ENCODE measurements at regions not wholly inside any gene's neighbourhood (a gene's known extent, or its start where the extent isn't known, plus 50 kb on each side); places are given as distances from the start of the nearest gene placed in this dataset.

DNA sequence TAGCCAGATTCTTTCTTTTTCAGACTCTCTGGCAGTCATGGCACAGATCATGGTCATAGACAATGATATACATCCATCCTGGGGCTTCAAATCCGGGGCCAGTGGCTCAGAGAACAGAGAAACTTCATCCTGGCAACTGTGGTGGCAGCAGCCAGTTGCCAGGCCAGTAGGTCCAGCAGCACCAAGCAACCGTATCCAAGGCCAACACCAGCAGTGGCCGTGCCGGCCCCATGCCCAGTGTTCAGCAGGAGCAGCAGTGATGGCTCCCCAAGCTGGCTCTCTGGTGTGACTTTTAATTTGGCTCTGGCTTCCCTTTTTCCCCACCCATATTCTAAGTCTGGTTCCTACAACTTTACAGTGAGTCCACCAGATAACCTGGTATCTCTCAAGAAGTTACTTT is 300.5 kb downstream of the DEPDC1B start:
- Histone ChIP-seq H3K9me3 (ENCODE audit: low read length) (no peaks in the 10 kb centered on the region), H3K27me3 (ENCODE audit: insufficient read depth, low read length) (no peaks in the 10 kb centered on the region), H2AFZ (ENCODE audit: low read depth, low read length) (no peak overlapping the region), H3K4me1 (ENCODE audit: insufficient read depth, low read length) (no peaks in the 10 kb centered on the region), H3K4me3 (ENCODE audit: low read length) (no peak overlapping the region), H3K36me3 (ENCODE audit: insufficient read depth, low read length) (no peaks in the 10 kb centered on the region)

DNA sequence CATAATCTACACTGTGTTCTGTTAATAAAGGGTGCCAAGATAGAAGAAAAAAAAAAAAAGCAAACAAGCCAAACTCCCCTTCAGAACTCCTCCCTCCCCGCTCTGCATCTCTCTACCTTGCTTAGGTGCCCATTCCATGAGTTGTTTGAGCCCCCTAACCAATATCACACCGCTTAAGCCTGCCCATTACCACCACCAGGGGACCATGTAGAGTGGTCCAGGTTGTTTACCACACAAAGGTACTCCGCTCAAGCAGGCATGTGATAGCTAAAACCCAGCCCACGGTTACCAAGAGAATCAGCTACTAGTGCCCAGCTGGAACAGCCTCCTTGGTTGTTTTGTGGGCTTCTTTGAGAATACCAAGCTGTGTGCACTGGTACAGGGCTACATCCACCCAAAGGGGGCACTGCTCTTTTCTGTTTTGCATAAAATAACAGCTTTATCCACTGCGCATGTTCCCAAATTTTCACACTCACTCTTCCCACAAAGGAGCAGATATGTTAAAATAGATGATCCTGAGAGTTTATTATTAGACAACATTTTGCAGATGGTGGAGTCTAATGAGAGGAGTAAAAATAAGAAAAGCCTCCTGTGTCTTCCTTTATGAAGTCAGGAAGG is 304.1 kb downstream of the DEPDC1B start:
- H3K4me3 ChIP-seq (ENCODE audit: low read length) = no peak overlapping the region
- H3K9me3 ChIP-seq (ENCODE audit: low read length) = no peaks in the 10 kb centered on the region
- H3K27me3 ChIP-seq (ENCODE audit: insufficient read depth, low read length) = no peaks in the 10 kb centered on the region
- no peak overlapping the region for H2AFZ ChIP-seq (ENCODE audit: low read depth, low read length)
- no peaks in the 10 kb centered on the region for H3K36me3 ChIP-seq (ENCODE audit: insufficient read depth, low read length)
- no peaks in the 10 kb centered on the region for H3K4me1 ChIP-seq (ENCODE audit: insufficient read depth, low read length)

DNA sequence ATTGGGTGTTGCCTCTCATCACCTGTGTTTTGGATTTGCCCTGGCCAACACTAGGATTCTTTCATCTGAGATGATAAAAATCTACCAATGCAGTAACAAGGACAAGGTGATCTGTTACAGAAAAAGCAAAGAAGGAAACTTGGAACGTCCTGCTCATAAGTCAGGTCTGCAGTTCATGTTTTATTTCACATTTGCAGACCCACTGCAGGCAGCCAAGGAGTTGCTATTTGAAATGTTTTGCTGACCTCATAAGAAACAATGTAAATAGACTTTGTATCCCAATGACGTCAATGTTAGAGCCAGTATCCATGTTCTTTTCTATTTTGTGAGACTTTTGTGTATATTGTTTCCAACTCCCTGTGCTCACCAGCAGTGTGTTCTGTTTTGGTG is 312.9 kb downstream of the DEPDC1B start:
- Histone ChIP-seq H3K4me3 (ENCODE audit: low read length) (no peak overlapping the region), H2AFZ (ENCODE audit: low read depth, low read length) (no peak overlapping the region), H3K9me3 (ENCODE audit: low read length) (no peaks in the 10 kb centered on the region), H3K27me3 (ENCODE audit: insufficient read depth, low read length) (no peaks in the 10 kb centered on the region), H3K36me3 (ENCODE audit: insufficient read depth, low read length) (no peaks in the 10 kb centered on the region), H3K4me1 (ENCODE audit: insufficient read depth, low read length) (peaks cover 8% of the 10 kb centered on the region)

DNA sequence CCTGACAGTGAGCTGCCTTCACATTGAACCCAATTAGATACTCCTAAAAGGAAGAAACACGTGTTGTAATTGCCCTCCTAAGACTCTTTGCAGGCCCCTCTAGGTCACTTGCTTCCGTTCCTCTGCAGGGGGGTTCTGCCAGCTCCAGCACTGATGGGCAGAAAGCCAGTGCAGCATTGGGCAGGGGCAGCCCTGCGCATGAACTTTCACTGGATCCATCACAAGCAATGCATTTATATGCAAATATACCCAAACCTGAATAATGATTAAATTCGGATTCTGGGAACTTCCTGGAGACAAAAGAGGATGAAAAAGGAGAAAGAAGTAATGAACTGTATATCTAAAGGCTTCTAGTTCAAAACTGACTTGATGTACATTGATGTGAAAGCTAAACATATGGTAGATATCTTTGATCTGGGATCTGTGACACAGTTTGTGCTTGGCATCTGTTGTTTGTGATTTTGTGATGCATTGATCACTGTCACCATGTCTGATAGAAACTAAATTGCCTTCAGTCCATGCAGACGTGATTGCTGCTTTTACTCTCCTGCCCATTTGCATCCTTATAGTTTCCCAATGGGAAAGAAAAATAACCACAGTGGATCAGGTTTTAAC is 313.4 kb downstream of the DEPDC1B start:
- no peak overlapping the region for H2AFZ ChIP-seq (ENCODE audit: low read depth, low read length)
- no peak overlapping the region for H3K4me3 ChIP-seq (ENCODE audit: low read length)
- H3K9me3 ChIP-seq (ENCODE audit: low read length) = no peaks in the 10 kb centered on the region
- H3K4me1 ChIP-seq (ENCODE audit: insufficient read depth, low read length) = peaks cover 8% of the 10 kb centered on the region
- H3K27me3 ChIP-seq (ENCODE audit: insufficient read depth, low read length) = no peaks in the 10 kb centered on the region
- no peaks in the 10 kb centered on the region for H3K36me3 ChIP-seq (ENCODE audit: insufficient read depth, low read length)

DNA sequence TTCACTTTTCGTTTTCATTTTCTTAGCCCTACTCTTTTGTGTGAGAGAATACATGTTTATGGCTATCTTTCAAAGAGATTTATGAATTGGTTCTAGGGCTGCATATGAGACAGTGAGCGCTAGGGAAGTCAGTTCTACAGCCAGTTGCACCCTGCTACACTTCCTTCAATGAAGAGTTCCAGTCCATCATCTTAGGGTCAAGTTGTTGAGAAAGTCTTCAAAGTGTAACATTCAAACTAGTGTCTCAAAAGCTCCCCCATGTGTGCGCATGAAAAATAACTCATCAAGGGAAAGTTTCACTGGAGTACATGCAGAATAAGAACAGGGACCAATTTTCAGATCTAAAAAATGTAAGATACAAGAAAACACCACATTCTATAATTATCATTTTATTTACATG is 317.2 kb downstream of the DEPDC1B start:
- H2AFZ ChIP-seq (ENCODE audit: low read depth, low read length) = no peak overlapping the region
- H3K27me3 ChIP-seq (ENCODE audit: insufficient read depth, low read length) = no peaks in the 10 kb centered on the region
- H3K36me3 ChIP-seq (ENCODE audit: insufficient read depth, low read length) = no peaks in the 10 kb centered on the region
- peaks cover 8% of the 10 kb centered on the region for H3K4me1 ChIP-seq (ENCODE audit: insufficient read depth, low read length)
- no peaks in the 10 kb centered on the region for H3K9me3 ChIP-seq (ENCODE audit: low read length)
- no peak overlapping the region for H3K4me3 ChIP-seq (ENCODE audit: low read length)

DNA sequence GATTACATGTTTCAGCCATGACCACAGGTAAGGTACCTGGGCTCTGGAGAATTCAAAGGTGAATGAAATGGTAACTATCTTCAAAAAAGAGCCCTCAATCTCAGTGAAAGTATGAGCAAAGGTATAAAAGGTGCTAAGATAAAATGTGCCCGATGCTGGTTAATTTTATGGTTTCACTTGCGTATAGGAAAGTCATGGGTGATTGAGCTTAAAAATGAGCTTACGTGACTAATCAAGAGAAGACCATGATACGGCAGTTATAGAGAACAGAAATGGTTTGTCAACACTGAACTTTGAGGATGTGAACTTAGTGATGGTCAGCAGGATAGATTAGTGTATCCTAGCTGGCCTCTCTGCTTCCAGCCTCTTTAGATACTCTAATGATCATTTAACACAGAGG is 320.1 kb downstream of the DEPDC1B start:
- no peaks in the 10 kb centered on the region for H3K4me1 ChIP-seq (ENCODE audit: insufficient read depth, low read length)

DNA sequence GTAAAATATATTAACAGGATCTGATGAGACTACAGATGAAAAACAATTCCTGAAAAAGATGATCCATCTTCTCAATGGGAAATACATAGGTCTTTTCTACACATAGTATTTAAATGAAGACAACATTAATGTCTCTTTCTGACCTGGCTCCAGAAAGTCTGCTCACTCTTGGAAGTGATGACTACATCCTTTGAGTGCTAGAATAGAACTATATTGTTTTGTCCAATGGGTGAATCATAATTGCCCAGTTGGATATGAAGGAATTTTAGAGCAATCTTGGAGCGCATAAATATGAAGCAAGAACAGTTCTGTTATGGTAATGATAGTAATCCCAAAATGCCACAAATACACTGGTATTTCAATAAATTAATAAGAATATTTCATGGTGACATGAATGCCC is 322.1 kb downstream of the DEPDC1B start:
- Histone ChIP-seq H3K9me3 (ENCODE audit: low read length) (no peaks in the 10 kb centered on the region), H3K27me3 (ENCODE audit: insufficient read depth, low read length) (no peaks in the 10 kb centered on the region), H3K36me3 (ENCODE audit: insufficient read depth, low read length) (no peaks in the 10 kb centered on the region), H2AFZ (ENCODE audit: low read depth, low read length) (no peak overlapping the region), H3K4me1 (ENCODE audit: insufficient read depth, low read length) (no peaks in the 10 kb centered on the region), H3K4me3 (ENCODE audit: low read length) (no peak overlapping the region)

More for the DNA sequence above, 320.1 kb downstream of the DEPDC1B start:
- no peak overlapping the region for H3K4me3 ChIP-seq (ENCODE audit: low read length)
- H3K36me3 ChIP-seq (ENCODE audit: insufficient read depth, low read length) = no peaks in the 10 kb centered on the region
- H3K27me3 ChIP-seq (ENCODE audit: insufficient read depth, low read length) = no peaks in the 10 kb centered on the region
- H2AFZ ChIP-seq (ENCODE audit: low read depth, low read length) = no peak overlapping the region
- no peaks in the 10 kb centered on the region for H3K9me3 ChIP-seq (ENCODE audit: low read length)

DNA sequence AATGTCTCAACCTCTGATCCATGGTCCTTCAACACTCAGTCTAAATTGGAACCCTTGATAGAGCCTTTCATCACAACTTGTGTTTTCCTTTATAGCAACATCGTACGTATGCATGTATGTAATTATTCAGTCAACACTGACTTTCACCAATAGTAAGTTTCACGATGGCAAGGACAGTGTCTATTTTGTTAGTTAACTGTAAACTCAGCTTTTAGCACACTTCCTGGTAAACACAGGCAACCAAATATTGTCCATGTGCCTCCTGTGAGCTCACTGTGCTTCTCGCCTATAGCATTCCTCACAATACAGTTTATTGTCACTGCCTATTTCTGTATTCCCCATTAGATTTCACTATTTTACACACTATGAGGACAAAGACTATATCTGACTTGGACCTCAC is 323.1 kb downstream of the DEPDC1B start:
- Histone ChIP-seq H3K4me3 (ENCODE audit: low read length) (no peak overlapping the region), H3K9me3 (ENCODE audit: low read length) (no peaks in the 10 kb centered on the region), H2AFZ (ENCODE audit: low read depth, low read length) (no peak overlapping the region), H3K4me1 (ENCODE audit: insufficient read depth, low read length) (no peaks in the 10 kb centered on the region), H3K36me3 (ENCODE audit: insufficient read depth, low read length) (no peaks in the 10 kb centered on the region), H3K27me3 (ENCODE audit: insufficient read depth, low read length) (no peaks in the 10 kb centered on the region)

DNA sequence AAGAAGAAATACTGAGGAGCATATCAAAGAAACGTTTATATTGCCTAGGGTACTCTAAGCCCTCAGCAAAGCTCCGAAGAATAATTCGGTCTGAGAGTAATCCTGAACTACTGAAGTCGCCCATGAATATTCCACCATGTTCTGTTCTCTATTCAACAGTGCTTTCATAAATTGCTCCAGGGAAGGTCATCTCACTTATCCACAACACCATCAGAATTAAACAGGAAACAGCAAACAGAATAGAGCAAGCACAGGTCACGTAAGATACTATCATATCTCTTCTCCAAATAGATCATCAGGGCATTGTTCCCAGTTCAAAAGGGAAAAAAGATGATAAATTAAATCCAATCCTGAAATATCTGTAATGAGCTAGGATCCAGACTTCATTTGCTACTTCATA is 325.6 kb downstream of the DEPDC1B start:
- H3K9me3 ChIP-seq (ENCODE audit: low read length) = no peaks in the 10 kb centered on the region
- no peaks in the 10 kb centered on the region for H3K36me3 ChIP-seq (ENCODE audit: insufficient read depth, low read length)
- H3K4me3 ChIP-seq (ENCODE audit: low read length) = no peak overlapping the region
- H3K27me3 ChIP-seq (ENCODE audit: insufficient read depth, low read length) = no peaks in the 10 kb centered on the region
- H3K4me1 ChIP-seq (ENCODE audit: insufficient read depth, low read length) = no peaks in the 10 kb centered on the region
- H2AFZ ChIP-seq (ENCODE audit: low read depth, low read length) = no peak overlapping the region

DNA sequence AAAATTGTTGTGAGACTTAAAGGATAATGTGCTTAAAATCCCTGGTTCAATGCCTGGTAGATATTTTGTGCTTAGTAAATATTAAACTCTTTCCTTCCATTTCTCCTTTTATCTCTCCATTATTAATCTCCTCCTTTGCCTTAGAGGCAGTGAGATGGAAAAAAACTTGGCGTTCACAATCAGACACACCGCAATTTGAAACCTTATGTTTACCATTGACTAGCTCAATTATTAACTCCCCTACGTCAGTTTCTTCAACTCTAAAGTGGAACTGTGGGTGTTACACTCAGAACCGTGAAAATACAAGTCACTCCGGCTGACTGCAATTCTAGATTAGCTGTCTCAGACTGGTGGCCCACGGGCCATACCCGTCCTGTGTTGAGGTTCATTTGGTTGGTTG is 327.2 kb downstream of the DEPDC1B start:
- Histone ChIP-seq H3K27me3 (ENCODE audit: insufficient read depth, low read length) (no peaks in the 10 kb centered on the region), H2AFZ (ENCODE audit: low read depth, low read length) (no peak overlapping the region), H3K4me3 (ENCODE audit: low read length) (no peak overlapping the region), H3K36me3 (ENCODE audit: insufficient read depth, low read length) (no peaks in the 10 kb centered on the region), H3K9me3 (ENCODE audit: low read length) (no peaks in the 10 kb centered on the region), H3K4me1 (ENCODE audit: insufficient read depth, low read length) (no peaks in the 10 kb centered on the region)

DNA sequence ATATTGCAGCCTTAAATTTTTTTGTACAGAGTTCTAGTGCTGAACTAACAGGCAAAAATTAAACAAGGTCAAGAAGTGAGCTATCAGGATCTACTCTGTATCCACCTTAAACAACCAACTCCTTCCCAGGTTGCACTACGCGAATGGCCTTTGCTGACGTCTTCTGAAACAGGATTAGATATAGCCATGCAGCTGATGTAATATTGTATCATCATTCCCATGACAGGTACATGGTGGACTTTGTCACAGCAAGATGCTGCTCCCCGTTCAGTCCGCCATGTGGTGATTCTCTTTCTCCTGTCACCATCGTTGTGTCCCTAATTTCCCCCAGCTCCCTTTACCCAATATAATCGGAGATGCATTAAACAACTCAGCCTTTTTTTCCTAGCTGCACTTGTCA is 328.9 kb downstream of the DEPDC1B start:
- H3K27me3 ChIP-seq (ENCODE audit: insufficient read depth, low read length) = no peaks in the 10 kb centered on the region
- H2AFZ ChIP-seq (ENCODE audit: low read depth, low read length) = no peak overlapping the region
- H3K4me3 ChIP-seq (ENCODE audit: low read length) = no peak overlapping the region
- no peaks in the 10 kb centered on the region for H3K36me3 ChIP-seq (ENCODE audit: insufficient read depth, low read length)
- H3K9me3 ChIP-seq (ENCODE audit: low read length) = no peaks in the 10 kb centered on the region
- H3K4me1 ChIP-seq (ENCODE audit: insufficient read depth, low read length) = no peaks in the 10 kb centered on the region

DNA sequence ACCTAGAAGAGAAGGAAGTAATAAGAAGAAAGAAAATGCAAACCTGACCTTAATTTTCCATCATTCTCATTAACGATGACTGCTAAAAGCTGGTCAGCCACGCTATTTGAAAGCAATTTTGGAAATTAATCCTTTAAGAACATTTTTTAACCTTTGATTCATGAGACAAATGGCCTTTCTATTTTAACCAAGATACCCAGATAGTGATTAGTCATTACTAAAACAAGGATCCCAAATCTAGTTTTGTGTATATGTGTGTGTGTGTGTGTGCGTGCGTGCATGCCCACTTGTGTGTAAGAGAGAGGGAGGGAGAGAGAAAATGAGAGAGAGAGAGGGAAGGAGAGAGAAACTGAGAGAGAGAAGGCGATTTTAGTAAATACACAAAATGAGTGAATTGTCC is 329.5 kb downstream of the DEPDC1B start:
- Histone ChIP-seq H3K9me3 (ENCODE audit: low read length) (no peaks in the 10 kb centered on the region), H3K27me3 (ENCODE audit: insufficient read depth, low read length) (no peaks in the 10 kb centered on the region), H2AFZ (ENCODE audit: low read depth, low read length) (no peak overlapping the region), H3K4me1 (ENCODE audit: insufficient read depth, low read length) (no peaks in the 10 kb centered on the region), H3K4me3 (ENCODE audit: low read length) (no peak overlapping the region), H3K36me3 (ENCODE audit: insufficient read depth, low read length) (no peaks in the 10 kb centered on the region)

DNA sequence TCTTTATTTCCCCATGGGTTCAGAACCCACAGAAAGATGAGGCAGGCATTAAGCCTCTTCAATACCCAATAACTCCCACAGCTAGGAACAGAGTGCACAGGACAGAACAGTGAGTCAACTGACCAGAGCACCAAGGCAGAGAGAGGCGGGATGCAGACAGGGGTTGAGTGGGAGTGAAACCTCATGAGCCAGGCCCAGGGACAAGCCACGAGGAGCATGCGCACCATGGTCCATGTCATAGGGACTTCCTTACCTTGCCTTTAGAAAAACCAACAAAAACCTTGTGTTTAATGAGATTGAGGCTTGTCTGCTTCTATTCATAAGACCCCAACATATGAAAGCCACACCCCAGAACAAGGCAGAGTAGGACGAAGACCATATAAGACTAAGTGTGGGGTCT is 330.6 kb downstream of the DEPDC1B start:
- H3K4me1 ChIP-seq (ENCODE audit: insufficient read depth, low read length) = no peaks in the 10 kb centered on the region
- no peaks in the 10 kb centered on the region for H3K36me3 ChIP-seq (ENCODE audit: insufficient read depth, low read length)
- H2AFZ ChIP-seq (ENCODE audit: low read depth, low read length) = no peak overlapping the region
- H3K9me3 ChIP-seq (ENCODE audit: low read length) = no peaks in the 10 kb centered on the region
- no peaks in the 10 kb centered on the region for H3K27me3 ChIP-seq (ENCODE audit: insufficient read depth, low read length)
- H3K4me3 ChIP-seq (ENCODE audit: low read length) = no peak overlapping the region

DNA sequence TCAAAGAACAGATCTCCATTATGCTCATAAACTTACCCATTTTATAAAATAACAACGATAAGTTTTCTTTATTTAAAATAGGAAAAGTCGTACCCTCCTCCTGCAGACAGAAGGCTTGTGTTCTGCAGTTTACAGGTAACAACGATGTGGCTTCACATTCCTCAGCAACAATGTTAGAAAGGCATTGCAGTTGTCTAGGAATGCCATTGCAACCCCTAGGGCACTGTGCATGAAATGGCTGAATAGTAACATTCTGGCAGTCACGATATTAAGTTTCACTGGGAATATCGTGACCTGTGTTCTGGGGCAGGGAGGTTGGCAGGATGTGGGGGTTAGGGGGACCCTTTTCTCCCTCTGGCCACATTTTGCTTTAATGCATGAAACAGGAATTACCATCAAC is 331.9 kb downstream of the DEPDC1B start:
- Histone ChIP-seq H2AFZ (ENCODE audit: low read depth, low read length) (no peak overlapping the region), H3K9me3 (ENCODE audit: low read length) (no peaks in the 10 kb centered on the region), H3K36me3 (ENCODE audit: insufficient read depth, low read length) (no peaks in the 10 kb centered on the region), H3K4me1 (ENCODE audit: insufficient read depth, low read length) (no peaks in the 10 kb centered on the region), H3K4me3 (ENCODE audit: low read length) (no peak overlapping the region), H3K27me3 (ENCODE audit: insufficient read depth, low read length) (no peaks in the 10 kb centered on the region)

Measured in neuron (in vitro differentiated cells).